ENCODE measurements at regions not wholly inside any gene's neighbourhood (a gene's known extent, or its start where the extent isn't known, plus 50 kb on each side); places are given as distances from the start of the nearest gene placed in this dataset.
"Not testable (repeated sequence)": the region's sequence is repeated elsewhere in the genome, so short reads cannot be mapped to it uniquely, and the experiment has no call there.

DNA sequence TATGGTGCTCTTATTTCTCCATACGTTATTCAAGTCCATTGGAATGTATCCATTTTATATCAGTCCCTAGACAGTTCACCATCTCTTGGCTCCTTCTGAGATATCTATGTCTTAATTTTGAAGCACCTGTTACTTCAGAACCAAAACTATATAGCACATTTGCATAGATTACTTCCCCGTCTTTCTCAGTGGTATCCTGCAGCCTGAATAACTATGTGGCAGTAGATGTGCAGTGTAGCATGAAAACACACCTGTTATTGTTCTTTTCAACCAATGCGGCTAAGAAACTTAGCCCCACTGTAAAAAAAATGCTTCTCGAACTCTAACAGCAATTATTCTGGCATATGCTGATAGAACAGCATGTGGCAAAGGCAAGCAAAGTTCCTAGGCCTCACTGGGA is 1184.4 kb upstream of the ADGRB3 start:
- Mint-ChIP-seq H3K27me3 (ENCODE audit: low read depth) (no peaks in the 10 kb centered on the region), H3K4me3 (ENCODE audit: low read depth) (no peak overlapping the region), H3K9me3 (peaks cover 27% of the 10 kb centered on the region), H3K4me1 (ENCODE audit: low read depth) (no peaks in the 10 kb centered on the region), H3K27ac (no peak overlapping the region), H3K36me3 (ENCODE audit: low read depth) (no peaks in the 10 kb centered on the region)
- intact Hi-C loops (cut with micrococcal nuclease), result no loop called here
- DNase-seq (ENCODE audit: low spot score), result no peak

DNA sequence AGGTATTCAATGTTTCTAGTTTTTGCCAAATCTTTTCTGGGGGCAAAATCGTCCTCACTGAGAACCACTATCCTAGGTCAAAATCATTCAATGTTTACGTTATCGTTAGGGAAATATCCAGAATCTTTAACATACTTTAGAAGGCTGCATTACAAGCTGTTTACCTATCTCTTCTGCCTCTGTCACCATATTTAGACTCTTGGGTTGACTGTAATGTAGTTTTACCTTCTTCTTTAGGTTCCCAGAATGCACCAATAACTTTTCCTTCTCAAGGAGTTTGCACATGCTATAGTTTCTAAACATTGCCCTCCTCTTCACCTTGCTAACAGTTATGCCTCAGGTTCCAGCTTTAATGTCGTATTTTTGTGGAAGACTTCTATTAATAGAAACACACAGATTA is 1185.5 kb upstream of the ADGRB3 start:
- Mint-ChIP-seq H3K27me3 (ENCODE audit: low read depth) (no peaks in the 10 kb centered on the region), H3K4me3 (ENCODE audit: low read depth) (no peak overlapping the region), H3K9me3 (peaks cover 24% of the 10 kb centered on the region), H3K36me3 (ENCODE audit: low read depth) (no peaks in the 10 kb centered on the region), H3K4me1 (ENCODE audit: low read depth) (no peaks in the 10 kb centered on the region), H3K27ac (no peak overlapping the region)
- intact Hi-C loops (cut with micrococcal nuclease), result no loop called here
- no peak for DNase-seq (ENCODE audit: low spot score)

DNA sequence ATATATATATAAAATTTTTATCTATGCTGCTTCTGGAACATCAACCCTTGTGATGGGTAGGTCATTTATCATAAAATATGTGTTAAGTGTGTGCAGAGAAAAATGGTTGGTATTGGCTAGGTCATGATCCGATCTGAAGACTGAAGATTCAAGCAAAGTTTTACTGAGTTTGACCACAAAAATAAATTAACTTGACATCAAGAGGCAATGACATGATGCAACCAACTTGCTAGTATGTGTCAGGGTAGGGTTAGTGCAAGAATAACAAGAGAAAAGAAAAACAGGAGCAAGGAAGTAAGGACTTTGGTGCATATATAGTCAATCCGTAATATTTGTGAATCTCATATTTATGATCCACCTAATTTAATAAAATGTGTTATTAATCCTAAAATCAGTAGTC is 1202.0 kb upstream of the ADGRB3 start:
- H3K36me3 Mint-ChIP-seq (ENCODE audit: low read depth), result no peaks in the 10 kb centered on the region
- H3K4me1 Mint-ChIP-seq (ENCODE audit: low read depth), result no peaks in the 10 kb centered on the region
- H3K9me3 Mint-ChIP-seq, result peaks cover 17% of the 10 kb centered on the region
- intact Hi-C loops (cut with micrococcal nuclease), result loop anchor here (5.0 kb wide), 1 partner anchor 369 kb away; no protein-coding TSS in a partner anchor
- H3K27ac Mint-ChIP-seq, result no peak overlapping the region
- H3K27me3 Mint-ChIP-seq (ENCODE audit: low read depth), result no peaks in the 10 kb centered on the region
- no peak overlapping the region for H3K4me3 Mint-ChIP-seq (ENCODE audit: low read depth)
- no peak for DNase-seq (ENCODE audit: low spot score)

DNA sequence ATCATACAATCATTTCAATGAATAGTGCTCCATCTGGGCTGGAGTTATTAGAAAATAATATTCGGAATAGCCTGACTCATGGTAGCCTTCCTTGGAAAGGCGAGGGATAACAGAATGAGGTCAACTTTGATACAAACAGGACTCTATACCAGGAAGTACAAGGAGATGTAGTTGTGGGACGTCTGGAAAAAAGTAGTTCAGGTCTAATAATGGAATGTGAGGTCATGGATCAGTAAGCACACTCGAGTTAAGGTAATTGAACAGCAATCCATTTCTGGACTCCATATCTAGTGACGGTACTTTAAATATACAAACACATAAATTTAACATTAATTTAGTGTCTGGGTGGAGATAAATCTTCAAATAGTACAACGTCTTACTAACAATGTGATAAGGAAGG is 1204.0 kb upstream of the ADGRB3 start:
- H3K27ac Mint-ChIP-seq, result no peak overlapping the region
- no peaks in the 10 kb centered on the region for H3K36me3 Mint-ChIP-seq (ENCODE audit: low read depth)
- peaks cover 16% of the 10 kb centered on the region for H3K9me3 Mint-ChIP-seq
- no peak for DNase-seq (ENCODE audit: low spot score)
- H3K4me1 Mint-ChIP-seq (ENCODE audit: low read depth), result no peaks in the 10 kb centered on the region
- intact Hi-C loops (cut with micrococcal nuclease), result loop anchor here (5.0 kb wide), 1 partner anchor 371 kb away; no protein-coding TSS in a partner anchor
- no peaks in the 10 kb centered on the region for H3K27me3 Mint-ChIP-seq (ENCODE audit: low read depth)
- H3K4me3 Mint-ChIP-seq (ENCODE audit: low read depth), result no peak overlapping the region

DNA sequence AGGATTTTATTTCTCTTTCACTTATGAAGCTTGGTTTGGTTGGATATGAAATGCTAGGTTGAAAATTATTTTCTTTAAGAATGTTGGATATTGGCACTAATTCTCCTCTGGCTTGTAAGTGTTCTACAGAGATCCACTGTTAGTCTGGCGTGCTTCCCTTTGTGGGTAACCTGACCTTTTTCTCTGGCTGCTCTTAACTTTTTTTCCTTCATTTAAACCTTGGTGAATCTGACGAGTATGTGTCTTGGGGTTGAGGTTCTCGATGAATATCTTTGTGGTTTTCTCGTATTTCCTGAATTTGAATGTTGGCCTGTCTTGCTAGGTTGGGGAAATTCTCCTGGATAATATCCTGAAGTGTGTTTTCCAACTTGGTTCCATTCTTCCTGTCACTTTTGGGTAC is 1208.4 kb upstream of the ADGRB3 start:
- H3K27me3 Mint-ChIP-seq (ENCODE audit: low read depth); H3K27ac Mint-ChIP-seq; DNase-seq (ENCODE audit: low spot score); intact Hi-C loops (cut with micrococcal nuclease); H3K4me1 Mint-ChIP-seq (ENCODE audit: low read depth); H3K36me3 Mint-ChIP-seq (ENCODE audit: low read depth); H3K4me3 Mint-ChIP-seq (ENCODE audit: low read depth): not testable (repeated sequence)
- H3K9me3 Mint-ChIP-seq, result peaks cover 35% of the 10 kb centered on the region

DNA sequence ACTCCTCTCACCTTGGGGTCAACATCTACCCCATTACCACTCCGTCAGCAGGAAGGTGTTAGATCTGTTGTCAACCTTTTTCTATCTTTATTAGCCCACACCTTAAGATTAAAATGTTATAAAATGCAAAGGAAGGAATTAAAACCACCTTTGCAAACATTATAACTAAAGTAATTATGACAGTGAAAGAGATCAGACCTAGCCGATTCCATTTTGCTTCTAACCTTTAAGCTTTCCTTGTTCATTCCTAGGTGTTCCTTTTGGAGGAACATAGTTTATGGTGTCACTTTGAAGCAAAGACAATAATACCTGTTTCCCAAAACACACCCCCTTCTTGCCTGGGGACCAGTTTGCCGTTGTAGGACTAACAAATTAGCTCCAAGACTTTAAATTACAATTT is 1223.0 kb upstream of the ADGRB3 start:
- peaks cover 4% of the 10 kb centered on the region for H3K9me3 Mint-ChIP-seq
- no peaks in the 10 kb centered on the region for H3K4me1 Mint-ChIP-seq (ENCODE audit: low read depth)
- no peak overlapping the region for H3K4me3 Mint-ChIP-seq (ENCODE audit: low read depth)
- no peaks in the 10 kb centered on the region for H3K27me3 Mint-ChIP-seq (ENCODE audit: low read depth)
- no peaks in the 10 kb centered on the region for H3K36me3 Mint-ChIP-seq (ENCODE audit: low read depth)
- intact Hi-C loops (cut with micrococcal nuclease), result no loop called here
- H3K27ac Mint-ChIP-seq, result no peak overlapping the region
- no peak for DNase-seq (ENCODE audit: low spot score)

DNA sequence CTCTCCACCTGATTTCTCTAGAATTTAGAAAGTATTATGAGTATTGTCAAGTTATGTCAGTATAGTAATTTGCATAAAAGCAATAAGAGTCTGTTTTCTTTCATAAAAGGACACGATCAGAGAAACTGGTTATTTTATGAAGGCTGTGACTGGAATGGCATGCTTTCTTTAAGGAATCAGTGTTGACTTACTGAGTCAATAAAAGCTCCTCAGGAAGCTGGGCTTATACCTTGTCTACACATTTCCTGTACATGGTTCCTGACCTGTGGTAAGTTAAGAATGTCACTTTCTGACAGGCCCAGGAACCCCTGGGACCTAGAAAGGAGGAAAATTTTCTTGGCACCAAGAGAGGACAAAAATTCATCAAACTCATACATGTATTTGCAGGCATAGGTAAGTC is 1224.0 kb upstream of the ADGRB3 start:
- Mint-ChIP-seq H3K4me1 (ENCODE audit: low read depth) (no peaks in the 10 kb centered on the region), H3K9me3 (peaks cover 5% of the 10 kb centered on the region)
- intact Hi-C loops (cut with micrococcal nuclease), result no loop called here

DNA sequence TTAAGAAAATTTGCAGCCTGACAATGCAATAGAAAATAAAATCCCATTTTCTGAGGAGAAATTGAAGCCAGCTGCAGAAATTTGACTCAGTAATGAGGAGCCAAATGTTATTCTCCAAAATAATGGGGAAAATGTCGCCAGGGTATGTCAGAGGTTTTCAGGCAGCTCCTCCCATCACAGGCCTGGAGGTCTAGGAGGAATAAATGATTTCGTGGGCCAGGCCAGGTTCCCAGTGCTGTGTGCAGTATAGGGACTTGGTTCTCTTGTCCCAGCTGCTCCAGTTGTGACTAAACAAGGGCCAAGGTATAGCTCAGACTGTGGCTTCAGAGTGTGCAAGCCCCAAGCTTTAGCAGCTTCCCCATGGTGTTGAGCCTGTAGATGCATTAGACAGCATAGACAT is 1240.8 kb upstream of the ADGRB3 start:
- Mint-ChIP-seq H3K27me3 (ENCODE audit: low read depth) (no peaks in the 10 kb centered on the region), H3K27ac (no peak overlapping the region), H3K4me1 (ENCODE audit: low read depth) (no peaks in the 10 kb centered on the region), H3K9me3 (peaks cover 12% of the 10 kb centered on the region), H3K36me3 (ENCODE audit: low read depth) (no peaks in the 10 kb centered on the region), H3K4me3 (ENCODE audit: low read depth) (no peak overlapping the region)
- DNase-seq (ENCODE audit: low spot score), result no peak
- intact Hi-C loops (cut with micrococcal nuclease), result no loop called here

More for the DNA sequence above, 1224.0 kb upstream of the ADGRB3 start:
- no peak overlapping the region for H3K27ac Mint-ChIP-seq
- DNase-seq (ENCODE audit: low spot score), result no peak
- no peaks in the 10 kb centered on the region for H3K36me3 Mint-ChIP-seq (ENCODE audit: low read depth)
- H3K4me3 Mint-ChIP-seq (ENCODE audit: low read depth), result no peak overlapping the region
- H3K27me3 Mint-ChIP-seq (ENCODE audit: low read depth), result no peaks in the 10 kb centered on the region

DNA sequence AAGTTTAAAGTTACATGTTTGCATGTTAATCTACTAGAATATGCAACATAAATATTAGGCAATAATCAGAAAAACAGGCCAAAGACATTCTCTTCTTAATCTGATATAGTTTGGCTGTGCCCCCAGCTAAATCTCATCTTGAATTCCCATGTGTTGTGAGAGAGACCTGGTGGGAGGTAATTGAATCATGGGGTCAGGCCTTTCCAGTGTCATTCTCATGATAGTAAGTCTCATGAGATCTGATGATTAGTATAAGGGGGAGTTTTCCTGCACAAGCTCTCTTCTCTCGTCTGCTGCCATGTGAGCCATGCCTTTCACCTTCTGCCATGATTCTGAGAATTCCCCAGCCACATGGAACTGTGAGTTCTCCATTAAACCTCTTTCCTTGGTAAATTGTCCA is 1241.7 kb upstream of the ADGRB3 start:
- H3K9me3 Mint-ChIP-seq, result peaks cover 12% of the 10 kb centered on the region

DNA sequence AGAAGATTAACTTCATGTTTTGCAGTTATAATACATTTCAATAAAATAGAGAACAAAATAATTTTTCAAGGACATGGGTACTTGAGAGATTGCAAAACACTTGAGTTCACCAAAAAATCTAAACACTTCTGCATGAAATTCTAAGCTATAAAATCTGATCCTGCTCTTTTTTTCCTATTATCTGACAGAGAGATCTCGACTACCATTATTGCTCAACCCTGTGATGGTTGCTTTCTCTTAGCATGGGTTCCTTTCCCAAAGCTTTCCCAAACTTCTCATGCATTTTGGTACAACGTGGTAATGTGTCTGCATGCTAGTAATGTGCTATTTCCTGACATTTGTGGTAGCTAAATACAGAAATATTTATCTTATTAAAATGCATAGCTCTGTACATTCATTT is 1243.1 kb upstream of the ADGRB3 start:
- no peaks in the 10 kb centered on the region for H3K27me3 Mint-ChIP-seq (ENCODE audit: low read depth)
- no peak overlapping the region for H3K27ac Mint-ChIP-seq
- no peak overlapping the region for H3K4me3 Mint-ChIP-seq (ENCODE audit: low read depth)
- intact Hi-C loops (cut with micrococcal nuclease), result no loop called here
- H3K36me3 Mint-ChIP-seq (ENCODE audit: low read depth), result no peaks in the 10 kb centered on the region
- no peak for DNase-seq (ENCODE audit: low spot score)
- H3K9me3 Mint-ChIP-seq, result peaks cover 15% of the 10 kb centered on the region
- H3K4me1 Mint-ChIP-seq (ENCODE audit: low read depth), result no peaks in the 10 kb centered on the region

More for the DNA sequence above, 1241.7 kb upstream of the ADGRB3 start:
- no peak overlapping the region for H3K27ac Mint-ChIP-seq
- no peaks in the 10 kb centered on the region for H3K4me1 Mint-ChIP-seq (ENCODE audit: low read depth)
- no peak overlapping the region for H3K4me3 Mint-ChIP-seq (ENCODE audit: low read depth)
- DNase-seq (ENCODE audit: low spot score), result no peak
- H3K27me3 Mint-ChIP-seq (ENCODE audit: low read depth), result no peaks in the 10 kb centered on the region
- H3K36me3 Mint-ChIP-seq (ENCODE audit: low read depth), result no peaks in the 10 kb centered on the region
- intact Hi-C loops (cut with micrococcal nuclease), result no loop called here

DNA sequence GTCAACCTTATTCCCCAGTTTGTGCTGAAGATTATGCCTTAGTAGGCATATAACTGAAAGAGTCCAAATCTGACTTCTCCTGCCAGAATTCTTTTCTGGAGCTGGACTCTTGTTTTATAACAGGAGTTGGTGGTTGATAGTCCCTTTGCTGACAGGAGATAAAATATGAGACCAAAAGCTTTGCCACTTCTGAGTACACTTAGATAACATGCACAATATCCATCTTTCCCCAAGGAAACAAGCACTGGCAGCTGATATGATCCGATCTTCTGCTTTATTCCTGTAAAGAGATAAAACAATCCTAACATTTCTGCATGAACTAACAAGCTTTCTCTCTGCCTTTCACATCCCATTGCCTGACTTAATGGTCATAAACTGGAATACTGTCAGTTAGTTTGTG is 1265.4 kb upstream of the ADGRB3 start:
- Mint-ChIP-seq H3K4me1 (ENCODE audit: low read depth) (no peaks in the 10 kb centered on the region), H3K36me3 (ENCODE audit: low read depth) (no peaks in the 10 kb centered on the region), H3K4me3 (ENCODE audit: low read depth) (no peak overlapping the region), H3K9me3 (peaks cover 14% of the 10 kb centered on the region), H3K27me3 (ENCODE audit: low read depth) (no peaks in the 10 kb centered on the region), H3K27ac (no peak overlapping the region)
- intact Hi-C loops (cut with micrococcal nuclease), result no loop called here
- DNase-seq (ENCODE audit: low spot score), result no peak

DNA sequence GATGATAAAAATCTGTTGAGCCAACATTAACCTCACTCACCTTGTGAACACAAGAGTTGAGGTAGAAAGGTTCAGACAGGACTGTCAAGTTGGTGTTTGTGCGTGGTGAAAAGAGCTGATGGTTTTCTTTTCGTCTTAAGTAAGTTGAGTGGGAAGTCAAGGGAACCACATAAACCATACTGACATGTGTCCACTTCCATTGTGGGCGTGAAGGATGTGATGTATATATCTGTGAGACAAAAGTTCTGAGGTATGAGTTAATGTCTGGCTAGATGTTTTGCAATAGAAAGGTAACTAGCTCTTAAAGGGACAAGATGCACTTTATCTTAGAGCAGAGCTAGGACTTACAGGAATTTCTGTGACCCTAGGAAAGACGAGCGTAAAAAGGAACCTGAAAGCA is 1272.1 kb upstream of the ADGRB3 start:
- peaks cover 8% of the 10 kb centered on the region for H3K9me3 Mint-ChIP-seq
- H3K27me3 Mint-ChIP-seq (ENCODE audit: low read depth), result no peaks in the 10 kb centered on the region
- intact Hi-C loops (cut with micrococcal nuclease), result no loop called here
- DNase-seq (ENCODE audit: low spot score), result no peak
- H3K27ac Mint-ChIP-seq, result no peak overlapping the region
- no peak overlapping the region for H3K4me3 Mint-ChIP-seq (ENCODE audit: low read depth)
- no peaks in the 10 kb centered on the region for H3K4me1 Mint-ChIP-seq (ENCODE audit: low read depth)
- no peaks in the 10 kb centered on the region for H3K36me3 Mint-ChIP-seq (ENCODE audit: low read depth)

DNA sequence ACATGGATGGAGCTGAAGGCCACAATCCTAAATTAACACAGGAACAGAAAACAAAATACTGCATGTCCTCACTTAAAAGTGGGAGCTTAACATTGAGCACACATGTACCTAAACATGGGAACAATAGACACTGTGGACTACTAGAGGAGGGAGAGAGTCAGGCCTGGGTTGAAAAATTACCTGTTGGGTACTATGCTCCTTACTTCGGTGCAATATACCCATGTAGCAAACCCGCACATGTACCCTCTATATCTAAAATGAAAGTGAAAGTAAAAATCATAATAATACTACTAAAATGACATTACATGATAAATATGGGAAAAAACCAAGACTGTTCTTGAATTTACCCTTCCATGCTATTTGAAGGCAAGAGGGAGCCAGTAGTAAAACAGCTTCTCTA is 1273.8 kb upstream of the ADGRB3 start:
- intact Hi-C loops (cut with micrococcal nuclease), result no loop called here
- Mint-ChIP-seq H3K27me3 (ENCODE audit: low read depth) (no peaks in the 10 kb centered on the region), H3K4me1 (ENCODE audit: low read depth) (no peaks in the 10 kb centered on the region), H3K9me3 (peaks cover 8% of the 10 kb centered on the region), H3K4me3 (ENCODE audit: low read depth) (no peak overlapping the region), H3K27ac (no peak overlapping the region), H3K36me3 (ENCODE audit: low read depth) (no peaks in the 10 kb centered on the region)
- DNase-seq (ENCODE audit: low spot score), result no peak

DNA sequence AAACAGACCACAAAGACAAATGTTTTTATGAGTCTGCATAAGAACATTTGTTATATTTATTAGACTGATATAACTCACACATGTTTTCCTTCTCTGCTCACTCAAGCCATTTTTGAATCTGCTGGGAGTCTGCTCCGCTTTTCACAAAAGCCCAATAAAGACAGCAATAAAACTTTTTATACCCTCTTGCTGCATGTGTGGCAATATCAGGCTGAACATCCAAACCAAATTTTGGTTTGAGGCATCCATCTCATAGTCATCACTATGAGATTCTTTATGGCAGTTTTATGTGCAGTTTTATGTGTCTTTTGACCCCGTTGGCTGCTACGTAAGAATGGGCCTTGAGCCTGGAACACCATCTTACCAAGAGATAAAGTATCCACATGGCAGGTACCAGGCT is 1276.8 kb upstream of the ADGRB3 start:
- H3K27me3 Mint-ChIP-seq (ENCODE audit: low read depth), result no peaks in the 10 kb centered on the region
- H3K36me3 Mint-ChIP-seq (ENCODE audit: low read depth), result no peaks in the 10 kb centered on the region
- no peak overlapping the region for H3K4me3 Mint-ChIP-seq (ENCODE audit: low read depth)
- no peak for DNase-seq (ENCODE audit: low spot score)
- no peak overlapping the region for H3K27ac Mint-ChIP-seq
- no peaks in the 10 kb centered on the region for H3K4me1 Mint-ChIP-seq (ENCODE audit: low read depth)
- intact Hi-C loops (cut with micrococcal nuclease), result no loop called here
- H3K9me3 Mint-ChIP-seq, result peaks cover 18% of the 10 kb centered on the region
